Colonic mucosa (tissue), 4 donors: ENCODE measurements at regions not wholly inside any gene's neighbourhood (a gene's known extent, or its start where the extent isn't known, plus 50 kb on each side); places are given as distances from the start of the nearest gene placed in this dataset.
A peak's percentile ranks its signal among the peaks of the same experiment; 100 is the strongest.
"Not testable (repeated sequence)": the region's sequence is repeated elsewhere in the genome, so short reads cannot be mapped to it uniquely, and the experiment has no call there.

Experiments used
- DNase-seq: peaks from one replicate; pipeline ENCODE4 v3.0.0-alpha.2; 2020
- H3K27ac ChIP-seq: fragments of 200-600 bp; one replicate; pipeline ENCODE4 v1.8.0; 2021
- H3K27me3 ChIP-seq: fragments of 200-600 bp; one replicate; pipeline ENCODE4 v1.8.0; 2021
- H3K36me3 ChIP-seq: fragments of 200-600 bp; one replicate; pipeline ENCODE4 v1.8.0; 2021
- H3K4me1 ChIP-seq: fragments of 200-600 bp; one replicate; pipeline ENCODE4 v1.8.0; 2021; ENCODE audit warnings: mild to moderate bottlenecking
- H3K4me3 ChIP-seq: fragments of 200-600 bp; one replicate; pipeline ENCODE4 v1.8.0; 2021
- H3K9ac ChIP-seq, 2 donors: one replicate each; pipeline ENCODE4 v1.7.0; 2013; ENCODE audit warnings: control low read depth in 2 of 2, low read depth in 2 of 2, low read length in 2 of 2
- H3K9me3 ChIP-seq: fragments of 200-600 bp; one replicate; pipeline ENCODE4 v1.8.0; 2021
- intact Hi-C: fragments of 100-400 bp; cut with DNase I; formaldehyde crosslinking; loops from one replicate; pipeline ENCODE4 v1.14.1; 2022
- TF ChIP-seq, protein P1 (sequence below): fragments of 200-600 bp; IDR thresholded peaks from one replicate; pipeline ENCODE4 v1.8.0; 2022; ENCODE audit warnings: antibody characterized with exemption, mild to moderate bottlenecking
- donor health status: healthy.
- donor health status: DM: no; HTN: no; CAD: no.
- donor health status: DM: no; HTN: no; CAD: no.

DNA sequence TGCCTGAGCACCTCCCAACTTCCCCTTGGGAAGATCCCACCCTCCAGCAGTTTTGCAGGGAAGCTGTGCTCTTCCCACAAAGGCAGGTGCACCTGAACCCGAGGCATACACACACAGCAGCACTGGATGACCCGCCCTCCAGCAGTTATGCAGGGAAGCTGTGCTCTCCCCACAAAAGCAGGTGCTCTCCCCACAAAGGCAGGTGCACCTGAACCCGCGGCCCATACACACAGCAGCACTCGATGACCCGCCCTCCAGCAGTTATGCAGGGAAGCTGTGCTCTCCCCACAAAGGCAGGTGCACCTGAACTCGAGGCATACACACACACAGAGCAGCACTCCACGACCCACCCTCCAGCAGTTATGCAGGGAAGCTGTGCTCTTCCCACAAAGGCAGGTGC lies 80.2 kb upstream of the LPCAT1 start:
- not testable (repeated sequence) for H3K27ac ChIP-seq, H3K4me3 ChIP-seq, H3K9me3 ChIP-seq, H3K9ac ChIP-seq, H3K36me3 ChIP-seq, H3K4me1 ChIP-seq, H3K27me3 ChIP-seq
- DNase-seq: peak; percentile 22
- intact Hi-C loops: loop anchor here (10.0 kb wide), 1 partner anchor 89 kb away; no protein-coding TSS in a partner anchor

DNA sequence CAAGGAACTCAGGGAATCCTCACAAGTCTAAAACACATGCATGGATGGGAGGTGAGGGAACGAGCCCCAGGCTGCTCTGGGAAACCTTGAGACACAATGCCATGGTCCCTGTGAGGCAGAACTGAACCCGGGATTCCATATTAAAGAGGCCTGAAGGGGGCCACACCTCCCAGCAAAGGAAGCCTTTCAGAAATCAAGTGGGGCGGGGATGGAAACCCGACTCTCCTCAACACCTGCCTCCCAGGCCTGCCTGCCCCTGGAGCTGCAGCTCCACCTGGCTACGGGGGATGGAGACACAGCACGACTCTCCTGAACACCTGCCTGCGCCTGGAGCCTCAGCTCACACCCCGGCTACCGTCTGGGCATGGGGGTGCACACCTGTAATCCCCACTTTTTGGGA lies 77.8 kb upstream of the LPCAT1 start:
- H3K9ac ChIP-seq, H3K4me1 ChIP-seq, H3K27ac ChIP-seq, H3K4me3 ChIP-seq, H3K36me3 ChIP-seq, H3K9me3 ChIP-seq, H3K27me3 ChIP-seq: not testable (repeated sequence)
- peak; percentile 36 for DNase-seq
- intact Hi-C loops: loop anchor here (10.0 kb wide), 1 partner anchor 87 kb away; no protein-coding TSS in a partner anchor

DNA sequence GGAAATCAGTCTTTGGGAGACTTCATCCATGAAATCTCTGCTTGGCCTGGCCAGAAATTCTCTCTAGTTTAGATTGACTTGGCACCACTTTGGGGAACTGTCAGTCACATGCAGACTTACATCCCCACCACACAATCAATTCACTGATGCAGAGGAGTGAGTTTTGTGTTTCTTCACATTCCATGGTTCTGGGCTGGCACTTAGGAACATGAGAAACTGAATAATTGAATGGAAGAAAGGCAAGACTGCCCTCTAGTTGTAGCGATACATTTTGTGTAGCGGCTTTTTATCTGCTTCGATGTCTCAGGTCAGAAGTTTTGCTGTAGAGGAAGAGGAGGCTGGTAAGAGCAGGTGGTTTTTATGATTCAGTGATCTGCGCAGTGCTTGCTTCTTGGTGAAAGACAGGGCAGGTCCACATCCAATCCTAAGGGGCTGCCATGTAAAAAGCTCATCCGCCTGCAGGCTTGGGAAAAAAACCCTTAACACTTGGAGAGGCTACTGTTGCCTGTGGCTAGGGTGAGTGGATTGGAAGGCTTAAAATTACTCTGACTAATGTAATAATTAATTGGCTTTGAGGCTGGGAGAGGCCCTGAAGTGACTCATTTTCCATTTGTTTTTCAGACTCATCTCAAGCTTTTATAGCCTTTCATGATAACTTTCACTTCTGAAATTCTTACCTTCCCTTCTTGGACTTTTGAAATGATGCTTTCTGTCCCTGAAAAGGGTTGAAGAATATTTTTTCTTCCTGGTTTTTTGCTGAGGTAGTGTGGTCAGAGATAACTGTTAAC lies 75.4 kb upstream of the LPCAT1 start:
- DNase-seq, H3K36me3 ChIP-seq, H3K4me1 ChIP-seq, H3K9ac ChIP-seq, intact Hi-C loops, H3K4me3 ChIP-seq, H3K27me3 ChIP-seq, H3K9me3 ChIP-seq, H3K27ac ChIP-seq: not testable (repeated sequence)

DNA sequence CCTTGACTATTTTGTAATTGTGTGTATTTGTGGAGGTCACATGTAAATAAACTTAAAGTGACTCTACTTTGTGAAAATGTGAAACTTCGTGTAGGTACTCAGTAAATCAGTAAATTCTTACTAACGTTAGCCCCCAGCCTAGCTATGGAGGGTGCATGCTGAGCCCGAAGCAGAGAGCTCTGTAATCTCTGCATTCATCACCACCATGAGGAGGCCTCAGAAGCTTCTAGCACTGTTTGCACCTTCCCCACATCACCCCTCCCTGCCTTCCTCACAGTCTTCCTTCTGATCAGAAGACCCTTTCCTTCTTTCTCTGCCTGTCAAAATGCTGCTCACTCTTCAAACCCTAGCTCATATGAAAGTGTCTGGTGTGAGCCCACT lies 73.3 kb upstream of the LPCAT1 start:
- H3K4me3 ChIP-seq, H3K9ac ChIP-seq, H3K27ac ChIP-seq: not testable (repeated sequence)

DNA sequence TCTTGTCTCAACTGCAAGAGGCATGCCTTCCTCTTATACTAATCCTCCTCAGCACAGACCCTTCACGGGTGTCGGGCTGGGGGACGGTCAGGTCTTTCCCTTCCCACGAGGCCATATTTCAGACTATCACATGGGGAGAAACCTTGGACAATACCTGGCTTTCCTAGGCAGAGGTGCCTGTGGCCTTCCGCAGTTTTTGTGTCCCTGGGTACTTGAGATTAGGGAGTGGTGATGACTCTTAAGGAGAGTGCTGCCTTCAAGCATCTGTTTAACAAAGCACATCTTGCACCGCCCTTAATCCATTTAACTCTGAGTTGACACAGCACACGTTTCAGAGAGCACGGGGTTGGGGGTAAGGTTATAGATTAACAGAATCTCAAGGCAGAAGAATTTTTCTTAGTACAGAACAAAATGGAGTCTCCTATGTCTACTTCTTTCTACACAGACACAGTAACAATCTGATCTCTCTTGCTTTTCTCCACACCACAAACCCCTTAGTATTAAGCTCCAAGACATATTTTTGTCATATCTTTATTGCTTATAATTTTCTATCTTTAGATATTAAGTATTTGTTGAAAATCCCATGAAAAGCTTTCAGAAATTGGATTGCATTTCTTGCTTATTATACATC lies 72.8 kb upstream of the LPCAT1 start:
- H3K4me1 ChIP-seq, H3K9ac ChIP-seq, H3K27me3 ChIP-seq, H3K9me3 ChIP-seq, intact Hi-C loops, H3K4me3 ChIP-seq, H3K27ac ChIP-seq, H3K36me3 ChIP-seq, DNase-seq: not testable (repeated sequence)

More for the DNA sequence above, 73.3 kb upstream of the LPCAT1 start:
- intact Hi-C loops, DNase-seq, H3K9me3 ChIP-seq, H3K36me3 ChIP-seq, H3K27me3 ChIP-seq, H3K4me1 ChIP-seq: not testable (repeated sequence)

DNA sequence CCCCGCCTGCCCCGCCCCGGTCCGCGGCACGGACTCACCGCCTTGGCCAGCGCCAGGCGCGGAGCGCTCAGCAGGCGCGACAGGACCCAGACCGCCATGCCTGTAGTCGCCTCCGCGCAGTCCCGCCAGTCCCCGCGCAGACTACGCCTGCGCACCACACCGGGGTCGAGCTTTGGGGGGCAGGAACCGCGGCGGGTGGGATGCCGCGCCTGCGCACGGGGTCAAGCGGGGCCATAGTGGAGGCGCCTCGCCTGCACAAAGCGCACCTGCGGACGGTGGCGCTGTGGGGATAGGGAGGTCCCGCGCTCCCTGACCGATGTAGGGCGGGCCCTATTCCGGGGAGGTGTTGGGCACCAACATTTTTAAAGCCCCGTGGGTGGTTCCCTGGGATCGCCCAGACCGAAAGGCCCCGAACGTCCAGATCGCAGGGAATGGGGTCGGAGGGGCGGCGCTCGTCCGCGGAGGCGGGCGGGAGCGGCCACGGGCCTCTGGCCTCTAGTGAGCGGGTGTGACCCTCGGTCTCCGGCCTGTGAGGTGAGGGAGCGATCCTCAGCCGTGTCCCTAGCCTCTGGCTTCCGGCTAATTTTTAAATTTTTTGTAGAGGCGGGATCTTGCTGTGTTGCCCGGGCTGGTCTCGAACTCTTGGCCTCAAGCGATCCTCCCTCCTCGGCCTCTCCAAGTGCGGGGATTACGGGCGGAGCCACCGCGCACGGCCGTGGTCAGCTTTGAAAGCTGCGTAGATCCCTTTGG lies 70.8 kb upstream of the LPCAT1 start:
- peak overlapping the region; percentile 40 to 78 for H3K9ac ChIP-seq

DNA sequence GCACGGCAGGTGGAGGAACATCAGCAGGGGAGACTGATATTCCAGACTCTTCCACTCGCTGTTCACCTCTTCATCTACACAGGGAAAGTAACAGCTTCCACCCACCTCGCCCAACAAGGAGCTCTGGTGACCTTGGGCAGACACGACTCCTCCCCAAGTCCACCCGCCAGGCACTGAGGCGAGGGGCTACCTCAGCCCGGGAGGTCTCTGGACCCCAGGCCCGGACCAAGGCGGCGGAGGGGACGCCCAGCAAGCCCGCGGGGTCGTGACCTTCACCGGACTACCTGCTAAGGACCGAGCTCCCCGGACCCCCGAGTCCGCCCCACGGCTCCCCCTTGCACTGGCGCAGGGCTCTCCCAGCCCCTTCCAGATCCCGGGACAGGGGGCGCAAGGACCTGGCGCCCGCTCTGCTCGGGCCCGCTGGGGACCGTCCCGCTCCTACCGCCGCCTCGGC lies 70.2 kb upstream of the LPCAT1 start:
- no peak for DNase-seq
- no peaks in the 10 kb centered on the region for H3K36me3 ChIP-seq
- no peaks in the 10 kb centered on the region for H3K4me1 ChIP-seq
- TF ChIP-seq, protein P1, sequence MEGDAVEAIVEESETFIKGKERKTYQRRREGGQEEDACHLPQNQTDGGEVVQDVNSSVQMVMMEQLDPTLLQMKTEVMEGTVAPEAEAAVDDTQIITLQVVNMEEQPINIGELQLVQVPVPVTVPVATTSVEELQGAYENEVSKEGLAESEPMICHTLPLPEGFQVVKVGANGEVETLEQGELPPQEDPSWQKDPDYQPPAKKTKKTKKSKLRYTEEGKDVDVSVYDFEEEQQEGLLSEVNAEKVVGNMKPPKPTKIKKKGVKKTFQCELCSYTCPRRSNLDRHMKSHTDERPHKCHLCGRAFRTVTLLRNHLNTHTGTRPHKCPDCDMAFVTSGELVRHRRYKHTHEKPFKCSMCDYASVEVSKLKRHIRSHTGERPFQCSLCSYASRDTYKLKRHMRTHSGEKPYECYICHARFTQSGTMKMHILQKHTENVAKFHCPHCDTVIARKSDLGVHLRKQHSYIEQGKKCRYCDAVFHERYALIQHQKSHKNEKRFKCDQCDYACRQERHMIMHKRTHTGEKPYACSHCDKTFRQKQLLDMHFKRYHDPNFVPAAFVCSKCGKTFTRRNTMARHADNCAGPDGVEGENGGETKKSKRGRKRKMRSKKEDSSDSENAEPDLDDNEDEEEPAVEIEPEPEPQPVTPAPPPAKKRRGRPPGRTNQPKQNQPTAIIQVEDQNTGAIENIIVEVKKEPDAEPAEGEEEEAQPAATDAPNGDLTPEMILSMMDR: no peak
- no peaks in the 10 kb centered on the region for H3K9me3 ChIP-seq
- peak overlapping the region in 1 of 2 donors; percentile 78 for H3K9ac ChIP-seq
- peak overlapping the region; percentile 68 for H3K4me3 ChIP-seq
- H3K27me3 ChIP-seq: no peaks in the 10 kb centered on the region
- intact Hi-C loops: no loop called here
- H3K27ac ChIP-seq: no peak overlapping the region

More for the DNA sequence above, 70.8 kb upstream of the LPCAT1 start:
- TF ChIP-seq, protein P1: peak; percentile 35
- no peaks in the 10 kb centered on the region for H3K4me1 ChIP-seq
- H3K4me3 ChIP-seq: peak overlapping the region; percentile 68
- intact Hi-C loops: no loop called here
- no peaks in the 10 kb centered on the region for H3K36me3 ChIP-seq
- peak; percentile 86 for DNase-seq
- H3K27ac ChIP-seq: no peak overlapping the region
- H3K9me3 ChIP-seq: no peaks in the 10 kb centered on the region
- no peaks in the 10 kb centered on the region for H3K27me3 ChIP-seq

DNA sequence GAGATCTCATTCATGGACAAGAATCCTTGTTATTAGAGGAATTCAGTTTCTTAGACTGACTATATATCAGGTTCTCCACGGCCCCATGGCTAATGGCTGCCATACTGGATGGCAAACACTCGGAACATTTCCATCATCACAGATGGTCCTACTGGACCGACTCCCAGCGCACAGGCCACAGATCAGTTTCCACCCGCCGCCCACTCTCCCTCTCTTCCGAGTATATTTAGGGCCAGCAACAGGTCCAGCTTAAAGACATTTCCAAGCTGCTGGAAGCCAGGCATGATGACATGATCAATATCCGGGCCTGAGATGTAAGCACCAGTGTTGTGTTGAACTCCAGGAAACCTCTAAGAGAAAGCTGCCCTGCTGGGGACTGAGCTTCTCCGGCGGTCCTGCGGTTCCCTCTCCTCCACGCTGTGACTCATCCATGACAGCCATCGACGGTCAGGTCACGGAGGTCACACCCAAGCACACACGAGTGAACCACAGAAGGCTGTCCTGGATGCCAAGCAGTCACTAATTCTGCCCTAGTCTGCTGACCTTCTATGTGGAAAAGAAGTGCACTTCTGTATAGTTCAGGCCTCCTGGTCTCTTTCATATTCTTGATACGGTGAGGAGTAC lies 64.4 kb upstream of the LPCAT1 start:
- intact Hi-C loops, H3K4me3 ChIP-seq, H3K9ac ChIP-seq, H3K27me3 ChIP-seq, DNase-seq, H3K4me1 ChIP-seq, H3K36me3 ChIP-seq, H3K27ac ChIP-seq, H3K9me3 ChIP-seq: not testable (repeated sequence)

DNA sequence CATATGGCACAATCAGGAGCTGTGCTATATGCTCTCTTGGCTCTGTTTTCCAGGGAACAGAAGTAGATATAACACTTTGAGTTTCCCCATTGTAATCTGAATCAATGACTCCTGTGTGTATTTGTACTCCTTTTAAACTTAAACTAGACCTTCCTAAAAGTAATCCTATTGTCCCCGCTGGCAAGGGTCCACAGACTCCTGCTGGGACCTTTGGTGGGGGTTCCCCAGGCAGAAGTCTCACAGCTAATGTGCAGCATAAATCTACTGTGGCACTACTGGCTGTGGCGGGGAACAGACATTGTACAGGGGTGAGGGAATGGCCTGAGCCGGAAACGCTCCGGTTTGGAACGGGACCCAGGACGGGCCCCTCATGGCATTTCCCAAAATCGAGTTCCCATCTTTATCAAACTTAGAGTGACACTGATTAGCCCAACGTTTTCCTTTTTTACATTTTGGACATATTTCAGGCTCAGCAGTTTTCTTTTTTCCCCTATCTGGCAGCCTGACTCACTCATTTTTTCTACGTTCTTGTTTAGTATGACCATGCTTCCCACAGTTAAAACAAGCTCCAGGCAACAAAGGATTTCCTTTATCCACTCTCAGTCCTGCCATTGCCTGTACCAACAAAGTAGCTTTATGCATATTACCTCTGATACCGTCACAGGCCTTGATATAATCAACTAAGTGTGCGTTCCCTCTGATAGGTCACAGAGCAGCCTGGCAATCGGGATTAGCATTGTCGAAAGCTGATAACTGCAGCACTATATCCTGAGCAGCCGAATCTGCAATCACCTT lies 59.5 kb upstream of the LPCAT1 start:
- DNase-seq, intact Hi-C loops, H3K9ac ChIP-seq, H3K4me3 ChIP-seq, H3K27me3 ChIP-seq, H3K27ac ChIP-seq, H3K9me3 ChIP-seq, H3K4me1 ChIP-seq, H3K36me3 ChIP-seq: not testable (repeated sequence)

DNA sequence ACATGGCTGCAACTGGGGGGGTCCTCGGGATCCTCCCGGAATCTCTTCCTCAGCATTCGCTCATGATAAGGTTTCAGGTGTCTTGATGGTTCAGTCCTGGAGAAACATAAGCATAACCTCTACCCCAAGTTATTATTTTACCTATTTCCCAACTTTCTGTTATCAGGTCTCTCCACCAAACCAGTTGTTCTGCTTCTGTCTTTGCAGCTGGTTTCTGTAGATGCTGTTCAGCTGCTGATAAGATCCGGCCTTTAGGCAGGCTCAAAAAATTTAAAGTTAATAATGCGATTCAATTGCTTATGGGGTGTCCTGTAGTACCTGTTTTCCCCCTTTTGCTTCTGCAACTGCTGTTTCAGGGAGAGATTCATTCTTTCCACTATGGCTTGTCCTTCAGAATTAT lies 55.6 kb upstream of the LPCAT1 start:
- H3K27me3 ChIP-seq, DNase-seq, intact Hi-C loops, H3K4me1 ChIP-seq, H3K36me3 ChIP-seq, H3K9me3 ChIP-seq, H3K9ac ChIP-seq, H3K4me3 ChIP-seq, H3K27ac ChIP-seq: not testable (repeated sequence)
